ENCODE measurements at regions not wholly inside any gene's neighbourhood (a gene's known extent, or its start where the extent isn't known, plus 50 kb on each side); places are given as distances from the start of the nearest gene placed in this dataset.
"Not testable (repeated sequence)": the region's sequence is repeated elsewhere in the genome, so short reads cannot be mapped to it uniquely, and the experiment has no call there.

DNA sequence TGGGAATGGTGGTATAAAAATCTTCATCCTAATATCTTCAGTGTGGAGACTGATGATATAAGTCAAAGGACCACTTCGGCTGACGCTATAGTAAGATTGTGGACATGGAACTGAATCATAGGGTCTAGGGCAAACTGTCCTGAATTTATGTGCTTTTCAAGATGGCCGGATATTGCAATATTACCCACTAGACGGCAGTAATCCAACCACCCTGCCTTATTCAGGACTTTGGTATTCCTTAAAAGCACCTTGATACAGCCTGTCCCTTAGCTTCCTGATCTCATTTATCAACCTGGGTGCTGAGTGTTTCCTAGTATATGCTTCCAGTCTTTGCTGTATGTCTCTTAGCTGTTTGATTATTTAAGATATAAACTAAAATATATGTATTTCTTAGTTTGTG is 71.2 kb upstream of the COX7C start:
- H3K27ac Mint-ChIP-seq (ENCODE audit: unreplicated experiment) = no peak overlapping the region
- no peaks in the 10 kb centered on the region for H3K36me3 Mint-ChIP-seq (ENCODE audit: low read depth)
- peaks cover 12% of the 10 kb centered on the region for H3K27me3 Mint-ChIP-seq (ENCODE audit: low read depth)
- no peak overlapping the region for H3K4me3 Mint-ChIP-seq (ENCODE audit: unreplicated experiment)
- no peak for DNase-seq (ENCODE audit: low spot score)
- TF ChIP-seq, protein P1, sequence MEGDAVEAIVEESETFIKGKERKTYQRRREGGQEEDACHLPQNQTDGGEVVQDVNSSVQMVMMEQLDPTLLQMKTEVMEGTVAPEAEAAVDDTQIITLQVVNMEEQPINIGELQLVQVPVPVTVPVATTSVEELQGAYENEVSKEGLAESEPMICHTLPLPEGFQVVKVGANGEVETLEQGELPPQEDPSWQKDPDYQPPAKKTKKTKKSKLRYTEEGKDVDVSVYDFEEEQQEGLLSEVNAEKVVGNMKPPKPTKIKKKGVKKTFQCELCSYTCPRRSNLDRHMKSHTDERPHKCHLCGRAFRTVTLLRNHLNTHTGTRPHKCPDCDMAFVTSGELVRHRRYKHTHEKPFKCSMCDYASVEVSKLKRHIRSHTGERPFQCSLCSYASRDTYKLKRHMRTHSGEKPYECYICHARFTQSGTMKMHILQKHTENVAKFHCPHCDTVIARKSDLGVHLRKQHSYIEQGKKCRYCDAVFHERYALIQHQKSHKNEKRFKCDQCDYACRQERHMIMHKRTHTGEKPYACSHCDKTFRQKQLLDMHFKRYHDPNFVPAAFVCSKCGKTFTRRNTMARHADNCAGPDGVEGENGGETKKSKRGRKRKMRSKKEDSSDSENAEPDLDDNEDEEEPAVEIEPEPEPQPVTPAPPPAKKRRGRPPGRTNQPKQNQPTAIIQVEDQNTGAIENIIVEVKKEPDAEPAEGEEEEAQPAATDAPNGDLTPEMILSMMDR (IDR thresholded peaks at IDR 0.05) = no peak
- H3K4me1 Mint-ChIP-seq (ENCODE audit: low read depth) = no peaks in the 10 kb centered on the region
- H3K9me3 Mint-ChIP-seq (ENCODE audit: low read depth) = no peaks in the 10 kb centered on the region

DNA sequence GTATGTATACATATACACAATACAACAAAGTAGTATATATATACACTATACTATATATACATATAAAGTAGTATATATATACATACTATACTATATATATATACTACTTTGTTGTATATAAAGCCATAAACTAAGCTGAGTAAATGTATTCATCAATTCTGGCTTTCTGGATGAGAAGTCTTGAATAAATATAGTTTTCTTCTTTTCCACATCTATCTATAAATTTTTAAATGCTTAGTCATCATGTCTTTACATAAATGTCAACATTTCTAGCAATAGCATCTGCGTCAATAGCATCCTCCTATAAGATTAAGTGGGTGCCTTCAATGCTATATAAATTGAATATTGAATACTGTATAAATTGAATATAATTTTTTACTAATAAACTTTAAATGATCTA is 63.1 kb upstream of the COX7C start:
- Mint-ChIP-seq H3K27ac (ENCODE audit: unreplicated experiment) (no peak overlapping the region), H3K4me3 (ENCODE audit: unreplicated experiment) (no peak overlapping the region), H3K27me3 (ENCODE audit: low read depth) (peaks cover 5% of the 10 kb centered on the region), H3K36me3 (ENCODE audit: low read depth) (no peaks in the 10 kb centered on the region), H3K9me3 (ENCODE audit: low read depth) (peaks cover 13% of the 10 kb centered on the region), H3K4me1 (ENCODE audit: low read depth) (no peaks in the 10 kb centered on the region)
- TF ChIP-seq, protein P1 (IDR thresholded peaks at IDR 0.05) = no peak
- DNase-seq (ENCODE audit: low spot score) = no peak

DNA sequence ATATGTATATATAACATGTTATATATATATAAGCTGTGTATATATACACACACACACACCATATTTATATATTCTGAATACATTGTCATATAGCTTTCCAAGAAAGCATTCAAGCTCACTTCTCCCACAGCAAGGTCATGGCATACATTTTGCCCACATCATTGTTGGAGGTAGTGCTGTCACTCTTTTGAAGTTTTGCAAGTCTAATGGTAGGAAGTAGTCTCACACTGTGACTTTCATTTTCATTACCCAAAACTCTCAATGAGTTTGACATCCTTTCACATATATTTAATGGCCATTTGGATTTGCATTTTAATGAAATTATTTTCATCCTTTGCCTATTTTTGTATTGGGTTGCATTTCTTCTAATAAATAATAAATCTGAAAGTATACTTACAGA is 59.8 kb upstream of the COX7C start:
- Mint-ChIP-seq H3K27ac (ENCODE audit: unreplicated experiment) (no peak overlapping the region), H3K27me3 (ENCODE audit: low read depth) (peaks cover 10% of the 10 kb centered on the region), H3K9me3 (ENCODE audit: low read depth) (peaks cover 13% of the 10 kb centered on the region), H3K4me1 (ENCODE audit: low read depth) (no peaks in the 10 kb centered on the region), H3K36me3 (ENCODE audit: low read depth) (no peaks in the 10 kb centered on the region), H3K4me3 (ENCODE audit: unreplicated experiment) (no peak overlapping the region)
- no peak for DNase-seq (ENCODE audit: low spot score)
- TF ChIP-seq, protein P1 (IDR thresholded peaks at IDR 0.05) = no peak

DNA sequence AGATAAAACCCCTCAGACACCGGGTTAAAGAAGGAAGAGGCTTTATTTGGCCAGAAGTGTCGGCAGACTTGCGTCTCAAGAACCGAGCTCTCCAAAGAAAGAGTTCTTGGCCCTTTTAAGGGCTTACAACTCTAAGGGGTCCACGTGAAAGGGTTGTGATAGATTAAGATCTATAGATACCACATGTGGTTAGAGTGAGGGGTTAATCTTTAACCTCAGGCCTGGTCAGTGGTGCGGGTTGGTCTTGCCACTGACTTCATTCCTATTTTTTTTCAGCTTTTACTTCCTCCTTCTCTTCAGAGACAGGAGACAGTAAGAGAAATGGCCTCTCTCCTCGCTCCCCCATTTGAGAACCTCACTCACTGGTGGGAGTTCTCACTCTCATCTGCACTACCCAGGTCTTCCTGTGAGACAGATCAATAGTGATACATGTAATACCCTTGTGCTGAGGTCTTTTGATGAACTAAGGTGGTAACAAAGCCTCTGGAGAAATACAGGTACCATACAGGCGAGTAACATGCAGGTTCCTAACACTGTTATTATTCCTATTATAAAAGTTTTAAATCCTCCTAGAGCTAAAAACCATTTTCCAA is 52.4 kb upstream of the COX7C start:
- TF ChIP-seq, protein P1 (IDR thresholded peaks at IDR 0.05) = no peak
- DNase-seq (ENCODE audit: low spot score) = no peak
- H3K4me1 Mint-ChIP-seq (ENCODE audit: low read depth) = no peaks in the 10 kb centered on the region
- H3K4me3 Mint-ChIP-seq (ENCODE audit: unreplicated experiment) = no peak overlapping the region
- H3K36me3 Mint-ChIP-seq (ENCODE audit: low read depth) = no peaks in the 10 kb centered on the region
- peaks cover 11% of the 10 kb centered on the region for H3K27me3 Mint-ChIP-seq (ENCODE audit: low read depth)
- no peak overlapping the region for H3K27ac Mint-ChIP-seq (ENCODE audit: unreplicated experiment)
- H3K9me3 Mint-ChIP-seq (ENCODE audit: low read depth) = no peaks in the 10 kb centered on the region

DNA sequence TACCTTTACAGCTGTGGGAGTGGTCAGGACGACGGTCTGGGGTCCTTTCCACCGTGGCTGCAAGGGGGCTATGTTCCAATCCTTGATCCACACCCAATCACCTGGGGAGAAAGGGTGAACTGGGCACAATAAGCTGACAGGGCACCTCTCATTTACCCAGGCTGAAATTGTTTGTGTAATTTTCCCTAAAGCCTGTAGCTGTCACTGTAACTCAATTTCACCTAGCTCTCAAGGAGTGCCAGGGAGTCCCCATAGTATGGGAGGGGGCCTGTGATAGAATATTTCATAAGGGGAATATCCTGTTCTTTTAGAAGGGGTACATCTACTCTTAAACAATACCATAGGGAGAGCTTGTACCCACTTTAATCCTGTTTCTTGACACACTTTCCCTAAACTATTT is 51.7 kb upstream of the COX7C start:
- H3K27me3 Mint-ChIP-seq (ENCODE audit: low read depth); H3K4me3 Mint-ChIP-seq (ENCODE audit: unreplicated experiment); H3K4me1 Mint-ChIP-seq (ENCODE audit: low read depth); H3K9me3 Mint-ChIP-seq (ENCODE audit: low read depth); H3K27ac Mint-ChIP-seq (ENCODE audit: unreplicated experiment); DNase-seq (ENCODE audit: low spot score); H3K36me3 Mint-ChIP-seq (ENCODE audit: low read depth): not testable (repeated sequence)
- TF ChIP-seq, protein P1 (IDR thresholded peaks at IDR 0.05) = peak; percentile 12
